HuH-7.5 (cell line): ENCODE measurements at regions not wholly inside any gene's neighbourhood (a gene's known extent, or its start where the extent isn't known, plus 50 kb on each side); places are given as distances from the start of the nearest gene placed in this dataset.

Experiments
- DNase-seq: peaks from one replicate; pipeline ENCODE4 v3.0.0; 2011; ENCODE audit warnings: low spot score

DNA sequence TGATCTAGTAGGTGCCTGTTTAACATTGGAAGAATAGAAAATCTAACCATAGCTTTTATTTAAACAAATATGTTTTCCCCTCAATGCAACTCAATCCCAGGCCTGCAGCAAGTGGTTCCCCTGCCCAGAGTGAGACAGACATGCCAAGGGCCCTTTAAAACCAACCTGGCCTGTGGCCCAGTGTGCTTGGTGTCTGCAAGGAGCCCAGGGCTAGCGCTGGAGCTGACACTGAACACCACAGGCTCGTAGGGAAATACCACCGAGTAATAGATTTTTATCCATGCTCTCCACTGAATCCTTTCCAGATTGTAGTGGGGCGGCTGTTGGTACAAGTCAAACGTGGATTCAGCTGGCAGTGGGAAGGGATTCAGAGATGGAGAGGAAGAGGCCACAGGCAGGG lies 95.6 kb upstream of the NRXN3 start:
- DNase-seq = no peak

DNA sequence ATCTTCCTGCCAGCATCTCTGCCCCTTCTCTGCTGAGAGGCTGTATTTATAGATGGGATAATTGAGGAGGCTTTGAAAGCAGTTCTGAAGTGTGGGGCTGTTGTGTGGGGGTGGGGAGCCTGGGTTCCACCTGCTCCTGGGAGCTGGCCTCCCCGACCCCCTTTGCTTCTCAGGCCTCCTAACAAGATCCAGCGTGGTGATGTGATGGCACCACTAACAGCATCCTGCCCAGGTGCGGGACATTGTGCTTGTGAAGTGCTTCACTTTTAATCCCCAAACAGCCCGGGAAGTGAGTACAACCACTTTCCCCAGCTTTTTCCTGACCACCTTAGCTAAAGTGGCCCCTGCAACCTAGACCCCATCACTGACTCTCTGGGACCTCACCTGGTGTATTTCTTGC lies 95.1 kb upstream of the NRXN3 start:
- DNase-seq = no peak

GRCh38 chr14:78075555-78076277 lies 94.5 kb upstream of the NRXN3 start:
- no peak for DNase-seq

GRCh38 chr14:78081245-78081644 lies 88.9 kb upstream of the NRXN3 start:
- no peak for DNase-seq

- no peak for DNase-seq
Observed at GRCh38 chr14:78083837-78084236, 86.3 kb upstream of the NRXN3 start.

DNA sequence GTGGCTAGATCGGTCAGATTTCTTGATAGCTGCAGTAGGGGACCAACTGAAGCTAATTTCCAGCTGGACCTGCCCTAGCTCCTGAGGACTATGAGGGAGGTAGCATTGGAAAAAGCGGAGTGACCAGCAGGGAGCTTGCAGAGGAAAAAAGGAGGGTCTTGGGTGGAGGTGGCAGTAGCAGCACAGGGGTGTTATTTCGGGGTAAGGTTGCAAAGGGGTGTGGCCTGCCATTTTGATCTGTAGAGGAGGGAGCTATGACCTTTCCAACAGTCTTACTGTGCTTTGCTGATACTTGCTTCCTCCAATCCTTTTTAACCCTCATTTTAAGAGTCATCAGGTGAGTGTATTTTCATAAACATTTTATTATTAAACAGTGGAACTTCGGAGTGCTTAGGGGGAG lies 83.8 kb upstream of the NRXN3 start:
- DNase-seq = no peak

DNA sequence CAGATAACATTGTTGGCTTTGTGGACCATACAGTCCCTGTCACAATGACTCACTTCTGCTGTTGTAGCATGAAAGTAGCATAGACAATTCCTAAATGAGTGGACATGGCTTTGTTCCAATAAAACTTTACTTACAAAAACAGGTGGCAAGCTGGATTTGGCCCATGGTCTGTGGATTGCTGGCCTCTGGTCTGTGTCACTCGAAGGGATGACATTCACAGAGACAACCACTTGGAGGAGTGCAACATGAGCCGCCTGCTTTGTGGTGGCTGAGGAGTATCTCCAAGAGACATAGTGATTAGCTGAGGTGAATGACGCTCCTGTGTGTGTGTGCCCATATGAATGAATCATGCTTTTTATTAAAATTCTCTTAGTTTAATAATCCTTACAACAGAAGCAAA lies 81.3 kb upstream of the NRXN3 start:
- DNase-seq = no peak

- no peak for DNase-seq
Observed at GRCh38 chr14:78090864-78091263, 79.3 kb upstream of the NRXN3 start.

DNA sequence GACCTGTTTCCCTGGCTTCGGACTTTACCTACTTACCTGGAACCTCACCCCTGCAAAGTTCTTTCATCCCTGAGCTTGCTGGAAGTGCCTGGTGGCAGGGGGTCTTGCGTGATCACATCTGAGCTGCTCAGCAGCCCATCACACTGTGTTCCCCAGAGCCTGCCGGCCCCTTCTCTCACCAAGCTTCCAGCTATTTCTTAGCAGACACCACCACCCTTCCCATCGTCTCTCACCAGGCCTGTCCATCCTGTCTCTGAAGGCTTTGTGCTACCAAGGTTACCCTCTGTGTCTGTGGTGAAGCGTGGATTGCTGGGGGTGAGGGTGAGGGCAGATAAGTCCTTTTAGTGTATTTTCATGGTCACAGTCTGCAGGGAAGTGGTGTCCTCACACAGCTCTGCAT lies 78.8 kb upstream of the NRXN3 start:
- DNase-seq = no peak

GRCh38 chr14:78092040-78092439 lies 78.1 kb upstream of the NRXN3 start:
- DNase-seq = no peak

GRCh38 chr14:78103271-78103670 lies 66.9 kb upstream of the NRXN3 start:
- DNase-seq = no peak

DNA sequence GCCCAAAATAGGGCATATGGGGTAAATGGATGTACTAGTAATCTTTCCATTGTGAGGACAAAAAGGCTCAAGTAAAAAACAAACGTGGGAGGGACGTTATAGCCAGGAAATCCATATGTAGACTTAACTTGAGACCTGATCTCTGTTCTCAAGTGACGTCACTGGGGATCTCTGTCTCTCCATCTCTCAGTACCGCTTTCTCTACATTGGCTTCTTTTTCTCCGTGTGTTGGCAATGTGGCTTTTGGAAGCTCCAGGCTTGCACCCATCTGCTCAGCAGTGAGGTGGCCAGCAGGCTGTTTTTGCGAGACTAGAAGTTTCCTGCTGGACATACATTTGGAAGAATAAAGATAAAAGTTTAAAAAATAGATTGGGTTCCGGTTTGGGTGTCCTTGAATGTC lies 66.0 kb upstream of the NRXN3 start:
- no peak for DNase-seq

DNA sequence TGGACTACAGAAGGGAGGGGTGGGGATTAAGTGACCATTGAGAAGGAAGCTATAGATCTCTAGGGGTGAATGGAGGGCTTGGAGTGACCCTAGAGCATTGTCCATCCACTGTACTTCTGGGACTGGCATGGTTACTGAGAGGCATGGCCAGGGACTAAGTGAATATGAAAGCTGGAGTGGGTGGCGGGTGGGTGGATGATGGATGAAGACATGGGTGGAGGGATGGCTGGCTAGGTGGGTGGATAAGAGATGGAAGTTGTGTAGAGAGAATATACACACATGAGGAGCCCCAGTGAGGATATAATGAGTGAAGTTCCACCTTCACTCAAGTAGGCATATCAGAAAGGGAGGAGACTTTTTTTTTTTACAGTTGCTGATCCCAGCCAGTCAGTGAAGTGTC lies 65.5 kb upstream of the NRXN3 start:
- DNase-seq = no peak

- DNase-seq = no peak
Observed at GRCh38 chr14:78106381-78106780, 63.8 kb upstream of the NRXN3 start.

- DNase-seq = no peak
Observed at GRCh38 chr14:78107166-78107565, 63.0 kb upstream of the NRXN3 start.

- no peak for DNase-seq
Observed at GRCh38 chr14:78119440-78119839, 50.7 kb upstream of the NRXN3 start.
